ENCODE measurements at regions not wholly inside any gene's neighbourhood (a gene's known extent, or its start where the extent isn't known, plus 50 kb on each side); places are given as distances from the start of the nearest gene placed in this dataset.

DNA sequence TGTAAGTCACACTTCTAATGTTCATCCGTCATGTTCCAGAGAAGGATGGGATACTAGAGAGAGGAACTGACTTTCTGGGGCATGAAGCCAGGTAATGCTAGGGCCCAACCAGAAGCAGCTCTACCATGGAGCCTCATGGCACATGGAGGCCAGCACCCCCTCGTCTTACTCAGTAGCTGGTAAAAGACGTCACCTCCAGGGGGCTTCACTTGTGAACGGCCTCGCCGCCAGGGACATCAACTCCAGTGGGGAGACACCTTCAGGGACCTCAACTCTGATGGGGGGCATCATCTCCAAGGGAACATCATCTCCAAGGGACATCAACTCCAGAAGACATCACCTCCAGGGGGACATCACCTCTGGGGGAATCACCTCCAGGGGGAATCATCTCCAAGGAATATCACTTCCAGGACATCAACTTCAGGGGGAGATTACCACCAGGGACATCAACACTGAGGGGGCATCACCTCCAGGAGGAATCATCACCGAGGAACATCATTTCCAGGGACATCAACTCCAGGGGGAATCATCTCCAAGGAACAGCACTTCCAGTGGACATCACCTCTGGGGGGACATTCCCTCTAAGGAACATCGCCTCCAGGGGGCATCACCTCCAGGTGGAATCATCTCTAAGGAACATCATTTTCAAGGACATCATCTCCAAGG is 168.4 kb downstream of the NDUFA10 start:
- Histone ChIP-seq H3K27me3 (ENCODE audit: control insufficient read depth, insufficient read depth, low read length) (no peaks in the 10 kb centered on the region), H3K9me3 (ENCODE audit: control insufficient read depth, insufficient read depth, low read depth, low read length) (no peaks in the 10 kb centered on the region), H4K20me1 (ENCODE audit: control insufficient read depth, extremely low read depth, insufficient read depth, low read length) (no peaks in the 10 kb centered on the region), H3K4me2 (ENCODE audit: extremely low read depth, insufficient read depth, low read length) (no peak overlapping the region), H3K79me2 (ENCODE audit: control insufficient read depth, insufficient read depth, low read length) (no peaks in the 10 kb centered on the region), H3K9ac (ENCODE audit: insufficient read depth, low read length) (no peak overlapping the region), H3K36me3 (ENCODE audit: control insufficient read depth, insufficient read depth, low read length) (no peaks in the 10 kb centered on the region), H3K4me3 (replicated peaks in 1 of 4; ENCODE audit: control extremely low read depth in 1 of 4, insufficient read depth in 1 of 4, low read depth in 3 of 4, low read length in 4 of 4) (no peak overlapping the region), H3K4me1 (ENCODE audit: control insufficient read depth, extremely low read depth, insufficient read depth, low read length) (no peaks in the 10 kb centered on the region), H3K27ac (ENCODE audit: insufficient read depth, low read length) (no peak overlapping the region), H2AFZ (ENCODE audit: low read length) (no peak overlapping the region)
- TF ChIP-seq EZH2 (IDR thresholded peaks at IDR 0.05; ENCODE audit: low read length, missing control alignments), result no peak
- TF ChIP-seq, protein P1, sequence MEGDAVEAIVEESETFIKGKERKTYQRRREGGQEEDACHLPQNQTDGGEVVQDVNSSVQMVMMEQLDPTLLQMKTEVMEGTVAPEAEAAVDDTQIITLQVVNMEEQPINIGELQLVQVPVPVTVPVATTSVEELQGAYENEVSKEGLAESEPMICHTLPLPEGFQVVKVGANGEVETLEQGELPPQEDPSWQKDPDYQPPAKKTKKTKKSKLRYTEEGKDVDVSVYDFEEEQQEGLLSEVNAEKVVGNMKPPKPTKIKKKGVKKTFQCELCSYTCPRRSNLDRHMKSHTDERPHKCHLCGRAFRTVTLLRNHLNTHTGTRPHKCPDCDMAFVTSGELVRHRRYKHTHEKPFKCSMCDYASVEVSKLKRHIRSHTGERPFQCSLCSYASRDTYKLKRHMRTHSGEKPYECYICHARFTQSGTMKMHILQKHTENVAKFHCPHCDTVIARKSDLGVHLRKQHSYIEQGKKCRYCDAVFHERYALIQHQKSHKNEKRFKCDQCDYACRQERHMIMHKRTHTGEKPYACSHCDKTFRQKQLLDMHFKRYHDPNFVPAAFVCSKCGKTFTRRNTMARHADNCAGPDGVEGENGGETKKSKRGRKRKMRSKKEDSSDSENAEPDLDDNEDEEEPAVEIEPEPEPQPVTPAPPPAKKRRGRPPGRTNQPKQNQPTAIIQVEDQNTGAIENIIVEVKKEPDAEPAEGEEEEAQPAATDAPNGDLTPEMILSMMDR (conservative IDR thresholded peaks at IDR 0.05 in 1 of 2, IDR thresholded peaks at IDR 0.05 in 1 of 2; ENCODE audit: low read depth in 1 of 2, low read length in 2 of 2), result no peak
- DNase-seq (ENCODE audit: low read depth in 2 of 2), result no peak

DNA sequence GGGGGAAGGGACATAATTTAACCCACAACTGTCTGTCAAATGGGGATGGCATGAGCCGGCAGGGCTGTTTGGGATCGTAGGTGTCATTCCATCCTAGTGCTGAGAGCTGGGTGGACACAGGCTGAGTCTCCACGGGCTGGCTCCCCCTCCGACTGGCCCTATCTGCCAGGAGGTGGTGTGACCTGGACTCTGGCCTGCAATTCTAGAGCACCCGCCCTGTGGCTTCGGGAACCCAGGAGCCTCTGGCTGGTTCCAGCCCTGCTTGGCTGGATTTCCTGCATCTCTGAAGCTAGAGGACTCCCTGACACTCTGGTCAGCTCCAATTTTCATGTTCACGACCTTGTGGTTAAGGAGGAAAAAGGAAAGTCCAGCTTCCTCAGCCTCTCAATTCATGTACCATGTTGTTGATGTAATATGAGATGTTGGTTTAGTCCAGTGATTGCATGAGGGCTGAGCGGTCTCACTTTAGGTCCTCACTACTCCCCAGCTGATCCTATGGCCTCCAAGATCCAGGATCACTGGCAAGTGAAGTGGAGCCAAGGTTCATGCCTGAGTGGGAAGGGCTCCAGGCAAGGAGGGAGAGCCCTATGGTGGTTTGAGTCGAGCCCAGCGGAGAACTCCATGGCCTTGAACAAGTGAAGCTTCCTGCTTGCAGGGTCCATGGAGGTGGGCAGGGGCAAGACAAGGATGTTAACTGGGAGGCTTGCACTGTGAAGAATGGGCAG is 169.1 kb downstream of the NDUFA10 start:
- H3K79me2 ChIP-seq (ENCODE audit: control insufficient read depth, insufficient read depth, low read length), result no peaks in the 10 kb centered on the region
- H3K4me2 ChIP-seq (ENCODE audit: extremely low read depth, insufficient read depth, low read length), result no peak overlapping the region
- no peaks in the 10 kb centered on the region for H3K9me3 ChIP-seq (ENCODE audit: control insufficient read depth, insufficient read depth, low read depth, low read length)
- H3K27me3 ChIP-seq (ENCODE audit: control insufficient read depth, insufficient read depth, low read length), result no peaks in the 10 kb centered on the region
- H3K4me3 ChIP-seq (replicated peaks in 1 of 4; ENCODE audit: control extremely low read depth in 1 of 4, insufficient read depth in 1 of 4, low read depth in 3 of 4, low read length in 4 of 4), result no peak overlapping the region
- DNase-seq (ENCODE audit: low read depth in 2 of 2), result no peak
- H3K4me1 ChIP-seq (ENCODE audit: control insufficient read depth, extremely low read depth, insufficient read depth, low read length), result no peaks in the 10 kb centered on the region
- TF ChIP-seq EZH2 (IDR thresholded peaks at IDR 0.05; ENCODE audit: low read length, missing control alignments), result no peak
- TF ChIP-seq, protein P1 (conservative IDR thresholded peaks at IDR 0.05 in 1 of 2, IDR thresholded peaks at IDR 0.05 in 1 of 2; ENCODE audit: low read depth in 1 of 2, low read length in 2 of 2), result no peak
- no peaks in the 10 kb centered on the region for H3K36me3 ChIP-seq (ENCODE audit: control insufficient read depth, insufficient read depth, low read length)
- no peaks in the 10 kb centered on the region for H4K20me1 ChIP-seq (ENCODE audit: control insufficient read depth, extremely low read depth, insufficient read depth, low read length)
- H2AFZ ChIP-seq (ENCODE audit: low read length), result no peak overlapping the region
- no peak overlapping the region for H3K27ac ChIP-seq (ENCODE audit: insufficient read depth, low read length)
- no peak overlapping the region for H3K9ac ChIP-seq (ENCODE audit: insufficient read depth, low read length)

DNA sequence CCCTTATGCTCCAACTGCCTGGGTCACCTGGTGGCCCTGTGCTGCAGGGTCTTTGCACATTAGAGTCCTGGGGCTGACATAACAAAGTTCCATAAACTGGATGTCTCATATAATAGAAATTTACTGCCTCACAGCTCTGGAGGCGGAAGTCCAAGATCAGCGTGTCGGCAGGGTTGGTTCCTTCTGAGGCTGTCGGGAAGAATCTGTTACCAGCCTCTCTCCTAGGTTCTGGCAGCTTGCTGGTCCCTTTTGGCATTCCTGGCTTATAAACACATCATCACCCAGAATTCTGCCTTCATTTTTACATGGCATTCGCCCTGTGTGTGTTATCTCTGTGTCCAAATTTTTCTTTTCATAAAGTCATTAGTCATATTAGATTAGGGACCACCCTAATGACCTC is 170.5 kb downstream of the NDUFA10 start:
- no peaks in the 10 kb centered on the region for H4K20me1 ChIP-seq (ENCODE audit: control insufficient read depth, extremely low read depth, insufficient read depth, low read length)
- no peak overlapping the region for H3K4me2 ChIP-seq (ENCODE audit: extremely low read depth, insufficient read depth, low read length)
- H3K27me3 ChIP-seq (ENCODE audit: control insufficient read depth, insufficient read depth, low read length), result no peaks in the 10 kb centered on the region
- H3K4me1 ChIP-seq (ENCODE audit: control insufficient read depth, extremely low read depth, insufficient read depth, low read length), result no peaks in the 10 kb centered on the region
- H3K9ac ChIP-seq (ENCODE audit: insufficient read depth, low read length), result no peak overlapping the region
- no peaks in the 10 kb centered on the region for H3K9me3 ChIP-seq (ENCODE audit: control insufficient read depth, insufficient read depth, low read depth, low read length)
- H2AFZ ChIP-seq (ENCODE audit: low read length), result no peak overlapping the region
- H3K36me3 ChIP-seq (ENCODE audit: control insufficient read depth, insufficient read depth, low read length), result no peaks in the 10 kb centered on the region
- no peak overlapping the region for H3K4me3 ChIP-seq (replicated peaks in 1 of 4; ENCODE audit: control extremely low read depth in 1 of 4, insufficient read depth in 1 of 4, low read depth in 3 of 4, low read length in 4 of 4)
- DNase-seq (ENCODE audit: low read depth in 2 of 2), result no peak
- no peaks in the 10 kb centered on the region for H3K79me2 ChIP-seq (ENCODE audit: control insufficient read depth, insufficient read depth, low read length)
- TF ChIP-seq, protein P1 (conservative IDR thresholded peaks at IDR 0.05 in 1 of 2, IDR thresholded peaks at IDR 0.05 in 1 of 2; ENCODE audit: low read depth in 1 of 2, low read length in 2 of 2), result no peak
- TF ChIP-seq EZH2 (IDR thresholded peaks at IDR 0.05; ENCODE audit: low read length, missing control alignments), result no peak
- H3K27ac ChIP-seq (ENCODE audit: insufficient read depth, low read length), result no peak overlapping the region
